ENCODE measurements at regions not wholly inside any gene's neighbourhood (a gene's known extent, or its start where the extent isn't known, plus 50 kb on each side); places are given as distances from the start of the nearest gene placed in this dataset.

DNA sequence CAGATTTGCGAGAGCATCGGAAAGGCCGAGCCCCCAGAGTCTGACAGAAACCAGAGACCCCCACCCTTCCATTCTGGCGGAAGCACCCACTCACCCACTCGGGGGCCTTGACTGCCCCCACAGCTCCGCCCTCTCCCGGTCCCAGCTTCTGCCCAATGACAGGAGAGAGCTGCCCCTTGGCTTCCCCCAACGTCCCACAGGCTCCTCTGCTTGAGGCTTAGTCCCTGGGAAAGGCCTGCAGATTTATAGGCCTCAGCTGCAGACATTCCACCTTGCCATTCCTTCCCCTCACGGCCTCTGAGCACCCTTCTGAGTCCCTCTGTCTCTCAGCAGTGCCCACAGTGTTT, 125.0 kb upstream of the NCAM1 start:
- Mint-ChIP-seq H3K27ac (ENCODE audit: unreplicated experiment) (no peak overlapping the region), H3K4me1 (peaks cover 11% of the 10 kb centered on the region), H3K36me3 (ENCODE audit: low read depth) (no peaks in the 10 kb centered on the region), H3K4me3 (no peak overlapping the region), H3K9me3 (no peaks in the 10 kb centered on the region), H3K27me3 (ENCODE audit: low read depth) (no peaks in the 10 kb centered on the region)
- no peak for DNase-seq (ENCODE audit: low read depth, low spot score)
- no peak for TF ChIP-seq CTCF (conservative IDR thresholded peaks at IDR 0.05)

GRCh38 chr11:112837162-112837826, 123.9 kb upstream of the NCAM1 start:
- no peaks in the 10 kb centered on the region for H3K27me3 Mint-ChIP-seq (ENCODE audit: low read depth)
- H3K9me3 Mint-ChIP-seq, result no peaks in the 10 kb centered on the region
- no peak overlapping the region for H3K4me3 Mint-ChIP-seq
- peaks cover 11% of the 10 kb centered on the region for H3K4me1 Mint-ChIP-seq
- DNase-seq (ENCODE audit: low read depth, low spot score), result no peak
- TF ChIP-seq CTCF (conservative IDR thresholded peaks at IDR 0.05), result no peak
- no peak overlapping the region for H3K27ac Mint-ChIP-seq (ENCODE audit: unreplicated experiment)
- no peaks in the 10 kb centered on the region for H3K36me3 Mint-ChIP-seq (ENCODE audit: low read depth)

GRCh38 chr11:112839051-112839450, 122.2 kb upstream of the NCAM1 start:
- H3K4me1 Mint-ChIP-seq, result peaks cover 14% of the 10 kb centered on the region
- H3K27me3 Mint-ChIP-seq (ENCODE audit: low read depth), result no peaks in the 10 kb centered on the region
- no peak overlapping the region for H3K27ac Mint-ChIP-seq (ENCODE audit: unreplicated experiment)
- no peak for TF ChIP-seq CTCF (conservative IDR thresholded peaks at IDR 0.05)
- no peaks in the 10 kb centered on the region for H3K36me3 Mint-ChIP-seq (ENCODE audit: low read depth)
- no peak for DNase-seq (ENCODE audit: low read depth, low spot score)
- H3K4me3 Mint-ChIP-seq, result no peak overlapping the region
- no peaks in the 10 kb centered on the region for H3K9me3 Mint-ChIP-seq

GRCh38 chr11:112841729-112842128, 119.5 kb upstream of the NCAM1 start:
- H3K4me1 Mint-ChIP-seq, result peaks cover 13% of the 10 kb centered on the region
- H3K27ac Mint-ChIP-seq (ENCODE audit: unreplicated experiment), result no peak overlapping the region
- no peak overlapping the region for H3K4me3 Mint-ChIP-seq
- no peak for TF ChIP-seq CTCF (conservative IDR thresholded peaks at IDR 0.05)
- no peaks in the 10 kb centered on the region for H3K27me3 Mint-ChIP-seq (ENCODE audit: low read depth)
- peaks cover 2% of the 10 kb centered on the region for H3K9me3 Mint-ChIP-seq
- no peaks in the 10 kb centered on the region for H3K36me3 Mint-ChIP-seq (ENCODE audit: low read depth)
- no peak for DNase-seq (ENCODE audit: low read depth, low spot score)

DNA sequence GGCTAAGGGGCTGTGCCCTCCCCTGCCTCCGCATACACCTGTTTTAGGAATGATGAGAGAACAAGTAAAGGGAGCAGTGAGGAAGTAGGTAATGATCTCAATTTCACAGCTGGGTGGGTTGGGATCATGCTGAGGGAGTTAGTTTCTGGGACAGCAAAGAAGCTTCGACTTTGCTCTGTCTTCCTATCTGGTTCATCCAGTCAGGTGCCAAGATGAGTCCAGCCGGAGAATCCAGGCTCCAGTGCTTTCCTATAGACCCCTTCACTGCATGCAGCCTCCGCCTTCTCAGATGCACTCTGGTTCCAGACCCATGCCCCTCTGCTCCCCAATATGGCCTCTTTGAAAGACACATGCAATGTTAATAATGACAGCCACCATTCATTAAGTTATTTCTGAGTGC, 119.1 kb upstream of the NCAM1 start:
- no peak for DNase-seq (ENCODE audit: low read depth, low spot score)
- H3K27ac Mint-ChIP-seq (ENCODE audit: unreplicated experiment), result no peak overlapping the region
- H3K9me3 Mint-ChIP-seq, result peaks cover 2% of the 10 kb centered on the region
- H3K4me3 Mint-ChIP-seq, result no peak overlapping the region
- H3K36me3 Mint-ChIP-seq (ENCODE audit: low read depth), result no peaks in the 10 kb centered on the region
- no peaks in the 10 kb centered on the region for H3K27me3 Mint-ChIP-seq (ENCODE audit: low read depth)
- no peak for TF ChIP-seq CTCF (conservative IDR thresholded peaks at IDR 0.05)
- peaks cover 13% of the 10 kb centered on the region for H3K4me1 Mint-ChIP-seq

Measured in neural crest cell (in vitro differentiated cells).